ENCODE measurements at regions not wholly inside any gene's neighbourhood (a gene's known extent, or its start where the extent isn't known, plus 50 kb on each side); places are given as distances from the start of the nearest gene placed in this dataset.

GRCh38 chr2:66202586-66202985, 232.3 kb upstream of the MEIS1 start:
- Histone ChIP-seq H3K27ac (no peak overlapping the region), H3K36me3 (no peaks in the 10 kb centered on the region), H3K9me3 (no peaks in the 10 kb centered on the region), H3K4me3 (no peak overlapping the region), H3K4me1 (no peaks in the 10 kb centered on the region), H3K27me3 (no peaks in the 10 kb centered on the region)
- ATAC-seq, result no peak
- intact Hi-C loops (cut with DNase I; ENCODE audit: low total_unique reads) (no loop called here), in situ Hi-C loops (cut with MboI; ENCODE audit: low sequenced_read_pairs in 4 of 4) (no loop called here)
- TF ChIP-seq POLR2A (IDR thresholded peaks at IDR 0.05) (no peak), CTCF (IDR thresholded peaks at IDR 0.05 in 4 of 5, conservative IDR thresholded peaks at IDR 0.05 in 1 of 5) (no peak)
- DNase-seq, result no peak

- Histone ChIP-seq H3K9me3 (no peaks in the 10 kb centered on the region), H3K36me3 (no peaks in the 10 kb centered on the region), H3K27me3 (no peaks in the 10 kb centered on the region), H3K4me3 (no peak overlapping the region), H3K4me1 (no peaks in the 10 kb centered on the region), H3K27ac (no peak overlapping the region)
- no peak for ATAC-seq
- intact Hi-C loops (cut with DNase I; ENCODE audit: low total_unique reads), result no loop called here
- DNase-seq, result no peak
- in situ Hi-C loops (cut with MboI; ENCODE audit: low sequenced_read_pairs in 4 of 4), result no loop called here
- TF ChIP-seq CTCF (IDR thresholded peaks at IDR 0.05 in 4 of 5, conservative IDR thresholded peaks at IDR 0.05 in 1 of 5) (no peak), POLR2A (IDR thresholded peaks at IDR 0.05) (no peak)
Observed at GRCh38 chr2:66201242-66201641, 233.7 kb upstream of the MEIS1 start.

- Histone ChIP-seq H3K27me3 (no peaks in the 10 kb centered on the region), H3K36me3 (no peaks in the 10 kb centered on the region), H3K4me3 (no peak overlapping the region), H3K4me1 (no peaks in the 10 kb centered on the region), H3K9me3 (no peaks in the 10 kb centered on the region), H3K27ac (no peak overlapping the region)
- in situ Hi-C loops (cut with MboI; ENCODE audit: low sequenced_read_pairs in 4 of 4) (no loop called here), intact Hi-C loops (cut with DNase I; ENCODE audit: low total_unique reads) (no loop called here)
- DNase-seq, result no peak
- no peak for ATAC-seq
- no peak for TF ChIP-seq CTCF (IDR thresholded peaks at IDR 0.05 in 4 of 5, conservative IDR thresholded peaks at IDR 0.05 in 1 of 5)
- no peak for TF ChIP-seq POLR2A (IDR thresholded peaks at IDR 0.05)
Observed at GRCh38 chr2:66198873-66199272, 236.1 kb upstream of the MEIS1 start.

- DNase-seq (no peak), ATAC-seq (no peak)
- H3K4me3 ChIP-seq, result no peak overlapping the region
- no peaks in the 10 kb centered on the region for H3K4me1 ChIP-seq
- in situ Hi-C loops (cut with MboI; ENCODE audit: low sequenced_read_pairs in 4 of 4), result no loop called here
- TF ChIP-seq CTCF (IDR thresholded peaks at IDR 0.05 in 4 of 5, conservative IDR thresholded peaks at IDR 0.05 in 1 of 5) (no peak), POLR2A (IDR thresholded peaks at IDR 0.05) (no peak)
- H3K36me3 ChIP-seq, result no peaks in the 10 kb centered on the region
- H3K9me3 ChIP-seq, result no peaks in the 10 kb centered on the region
- H3K27ac ChIP-seq, result no peak overlapping the region
- intact Hi-C loops (cut with DNase I; ENCODE audit: low total_unique reads), result no loop called here
- H3K27me3 ChIP-seq, result no peaks in the 10 kb centered on the region
Observed at GRCh38 chr2:66192888-66193287, 242.0 kb upstream of the MEIS1 start.

DNA sequence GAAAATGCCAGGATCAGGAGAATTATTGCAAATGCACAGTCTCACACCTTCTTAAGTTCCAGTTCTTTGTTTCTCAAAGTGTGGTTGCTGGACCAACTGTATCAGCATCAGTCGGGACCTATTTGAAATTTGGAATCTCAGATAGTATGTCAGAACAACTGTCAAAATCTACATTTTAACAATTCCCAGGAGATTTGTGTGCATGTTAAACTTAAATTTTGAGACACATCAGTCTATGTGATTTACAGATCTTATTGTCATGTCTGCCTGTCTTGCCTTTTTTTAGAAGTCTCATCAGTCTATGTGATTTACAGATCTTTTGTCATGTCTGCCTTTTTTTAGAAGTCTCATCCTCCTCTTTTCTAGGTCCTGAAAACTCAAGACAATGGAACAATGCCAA, 243.6 kb upstream of the MEIS1 start:
- TF ChIP-seq CTCF (IDR thresholded peaks at IDR 0.05 in 4 of 5, conservative IDR thresholded peaks at IDR 0.05 in 1 of 5) (no peak), POLR2A (IDR thresholded peaks at IDR 0.05) (no peak)
- no peak overlapping the region for H3K27ac ChIP-seq
- no peaks in the 10 kb centered on the region for H3K36me3 ChIP-seq
- H3K9me3 ChIP-seq, result no peaks in the 10 kb centered on the region
- in situ Hi-C loops (cut with MboI; ENCODE audit: low sequenced_read_pairs in 4 of 4) (no loop called here), intact Hi-C loops (cut with DNase I; ENCODE audit: low total_unique reads) (no loop called here)
- no peak for ATAC-seq
- no peaks in the 10 kb centered on the region for H3K27me3 ChIP-seq
- H3K4me3 ChIP-seq, result no peak overlapping the region
- no peak for DNase-seq
- H3K4me1 ChIP-seq, result no peaks in the 10 kb centered on the region
